A549 (cell line): ENCODE measurements at regions not wholly inside any gene's neighbourhood (a gene's known extent, or its start where the extent isn't known, plus 50 kb on each side); places are given as distances from the start of the nearest gene placed in this dataset.

Experiments
- ATAC-seq, 2 experiments: fragments of 200-7000 bp in 1 of 2; fragments of >200 bp in 1 of 2; cut with Nextera tagmentation in 1 of 2; cut with Tn5 transposase in 1 of 2; 3 replicates each; pipeline versions ENCODE4 v1.8.0 to v1.9.1; 2018 to 2020; ENCODE audit warnings: mild to moderate bottlenecking in 1 of 2, moderate library complexity in 1 of 2
- CTCF ChIA-PET: fragments of 300-600 bp; sonication (Branson Sonifier 250); formaldehyde crosslinking; extraction: SDS; loops from one replicate; lab custom pipeline; 2021; ENCODE audit warnings: antibody characterized with exemption, inconsistent platforms; lab: Yijun Ruan, JAX
- POLR2A ChIA-PET: fragments of 350-600 bp; formaldehyde crosslinking; extraction: SDS; loops from one replicate; lab custom pipeline; 2021; ENCODE audit warnings: antibody characterized with exemption, inconsistent platforms; lab: Yijun Ruan, JAX
- DNase-seq, 2 experiments: peaks; one replicate each; pipeline versions ENCODE4 v3.0.0 to v3.0.0-alpha.2; 2011 to 2016; ENCODE audit warnings: low read depth in 1 of 2, low spot score in 1 of 2
- FAIRE-seq: peaks from 2 replicates; lab custom pipeline; 2011; peaks lifted over from hg19 to GRCh38; lab: Jason Lieb, UNC
- H3K27ac ChIP-seq, 2 experiments: fragments of >200 bp; sonication (Bioruptor Twin); formaldehyde crosslinking; 3 replicates each; pipeline ENCODE4 v1.5.1; 2016 to 2017
- H3K4me1 ChIP-seq: fragments of >200 bp; sonication (Bioruptor Twin); formaldehyde crosslinking; 3 replicates; pipeline ENCODE4 v1.6.1; 2016
- H3K4me2 ChIP-seq: fragments of >200 bp; sonication (Bioruptor Twin); formaldehyde crosslinking; 3 replicates; pipeline ENCODE4 v1.6.1; 2016
- H3K4me3 ChIP-seq: fragments of >200 bp; sonication (Bioruptor Twin); formaldehyde crosslinking; 3 replicates; pipeline ENCODE4 v1.5.1; 2016
- H3K9me3 ChIP-seq: fragments of >200 bp; sonication (Bioruptor Twin); formaldehyde crosslinking; 3 replicates; pipeline ENCODE4 v1.6.1; 2016
- BCL3 ChIP-seq: fragments of >200 bp; sonication (Bioruptor Twin); formaldehyde crosslinking; IDR thresholded peaks from 3 replicates; pipeline ENCODE4 v1.6.1; 2016
- E2F6 ChIP-seq: IDR thresholded peaks from 2 replicates; pipeline ENCODE4 v1.6.1; 2012; ENCODE audit warnings: low read depth, borderline replicate concordance
- EHF ChIP-seq: fragments of 250-450 bp; sonication (Bioruptor Pico); IDR thresholded peaks from 2 replicates; pipeline ENCODE4 v1.5.0; 2020; ENCODE audit warnings: mild to moderate bottlenecking
- EHMT2 ChIP-seq: fragments of 200-600 bp; sonication (generic); IDR thresholded peaks from 2 replicates; pipeline ENCODE4 v1.6.1; 2016; ENCODE audit warnings: antibody characterized with exemption, low read depth, mild to moderate bottlenecking, moderate library complexity
- EP300 ChIP-seq, 2 experiments: fragments of >200 bp; sonication (Bioruptor Twin); formaldehyde crosslinking; IDR thresholded peaks; 2 replicates in 1 of 2; 3 replicates in 1 of 2; pipeline ENCODE4 v1.6.1; 2016 to 2017
- ESRRA ChIP-seq: fragments of 150-350 bp; IDR thresholded peaks from 2 replicates; pipeline ENCODE4 v1.6.1; 2014; ENCODE audit warnings: mild to moderate bottlenecking, low read length, borderline replicate concordance
- FOXS1 ChIP-seq: fragments of 250-450 bp; sonication (Bioruptor Pico); IDR thresholded peaks from 2 replicates; pipeline ENCODE4 v1.5.0; 2020; ENCODE audit warnings: mild to moderate bottlenecking, moderate library complexity
- GATA3 ChIP-seq: IDR thresholded peaks from 2 replicates; pipeline ENCODE4 v1.6.1; 2012; ENCODE audit warnings: borderline replicate concordance
- HDAC2 ChIP-seq: fragments of 200-600 bp; sonication (generic); IDR thresholded peaks from 2 replicates; pipeline ENCODE4 v1.6.1; 2016
- HOXB13 ChIP-seq: fragments of 250-450 bp; sonication (Bioruptor Pico); IDR thresholded peaks from 2 replicates; pipeline ENCODE4 v1.5.0; 2020; ENCODE audit warnings: low read depth, mild to moderate bottlenecking, moderate library complexity
- MYC ChIP-seq: IDR thresholded peaks from 2 replicates; pipeline ENCODE4 v1.6.1; 2012; ENCODE audit warnings: mild to moderate bottlenecking, inconsistent platforms, low read length, improper control_type of control experiment, borderline replicate concordance
- NPAS2 ChIP-seq: fragments of 250-450 bp; sonication (Bioruptor Pico); IDR thresholded peaks from 2 replicates; pipeline ENCODE4 v1.8.0; 2022; ENCODE audit warnings: mild to moderate bottlenecking, moderate library complexity, borderline replicate concordance
- NR3C1 ChIP-seq: fragments of >200 bp; sonication (Bioruptor Twin); formaldehyde crosslinking; IDR thresholded peaks from 3 replicates; pipeline ENCODE4 v1.6.1; 2017
- RAD21 ChIP-seq, 2 experiments: fragments of >200 bp in 1 of 2; sonication (Bioruptor Twin) in 1 of 2; formaldehyde crosslinking in 1 of 2; IDR thresholded peaks in 1 of 2; conservative IDR thresholded peaks in 1 of 2; 2 replicates in 1 of 2; 3 replicates in 1 of 2; pipeline ENCODE4 v1.6.1; 2012 to 2018; ENCODE audit warnings: inconsistent platforms in 1 of 2
- RARB ChIP-seq: fragments of 250-450 bp; sonication (Bioruptor Pico); IDR thresholded peaks from 2 replicates; pipeline ENCODE4 v1.8.0; 2021; ENCODE audit warnings: mild to moderate bottlenecking, moderate library complexity
- RCOR1 ChIP-seq: fragments of 150-350 bp; IDR thresholded peaks from 2 replicates; pipeline ENCODE4 v1.6.1; 2014; ENCODE audit warnings: antibody characterized with exemption, low read length, low read depth
- SMC3 ChIP-seq: fragments of >200 bp; sonication (Bioruptor Twin); formaldehyde crosslinking; IDR thresholded peaks from 3 replicates; pipeline ENCODE4 v1.6.1; 2018; ENCODE audit warnings: inconsistent platforms
- USF2 ChIP-seq: fragments of 450-650 bp; IDR thresholded peaks from 2 replicates; pipeline ENCODE4 v1.6.1; 2014; ENCODE audit warnings: antibody characterized with exemption
- ZC3H11A ChIP-seq: fragments of 450-650 bp; IDR thresholded peaks from 2 replicates; pipeline ENCODE4 v1.6.1; 2014; ENCODE audit warnings: antibody characterized with exemption, mild to moderate bottlenecking
- ZFP36 ChIP-seq: fragments of 450-650 bp; IDR thresholded peaks from 2 replicates; pipeline ENCODE4 v1.6.1; 2014; ENCODE audit warnings: borderline replicate concordance; ENCODE audit not compliant: partially characterized antibody
- ZNF302 ChIP-seq: fragments of 250-450 bp; sonication (Bioruptor Pico); IDR thresholded peaks from 2 replicates; pipeline ENCODE4 v1.9.0; 2021; ENCODE audit warnings: inconsistent platforms, mild to moderate bottlenecking, moderate library complexity
- WGBS: methylation state at CpG from one replicate; pipeline ENCODE4 v1.1.6; 2017; ENCODE audit errors: missing lambda C conversion rate; 5-methylcytosine and 5-hydroxymethylcytosine counted together
- TF ChIP-seq, protein P1 (sequence below): fragments of 150-350 bp; IDR thresholded peaks from 2 replicates; pipeline ENCODE4 v1.6.1; 2014; ENCODE audit warnings: low read depth, mild to moderate bottlenecking, low read length
- TF ChIP-seq, protein P2 (sequence below): fragments of 250-450 bp; sonication (Bioruptor Pico); IDR thresholded peaks from 2 replicates; pipeline ENCODE4 v1.5.0; 2021; ENCODE audit warnings: mild to moderate bottlenecking, moderate library complexity, borderline replicate concordance
- TF ChIP-seq, protein P3 (sequence below): IDR thresholded peaks from 2 replicates; pipeline ENCODE4 v1.6.1; 2012

- TF ChIP-seq, protein P1, sequence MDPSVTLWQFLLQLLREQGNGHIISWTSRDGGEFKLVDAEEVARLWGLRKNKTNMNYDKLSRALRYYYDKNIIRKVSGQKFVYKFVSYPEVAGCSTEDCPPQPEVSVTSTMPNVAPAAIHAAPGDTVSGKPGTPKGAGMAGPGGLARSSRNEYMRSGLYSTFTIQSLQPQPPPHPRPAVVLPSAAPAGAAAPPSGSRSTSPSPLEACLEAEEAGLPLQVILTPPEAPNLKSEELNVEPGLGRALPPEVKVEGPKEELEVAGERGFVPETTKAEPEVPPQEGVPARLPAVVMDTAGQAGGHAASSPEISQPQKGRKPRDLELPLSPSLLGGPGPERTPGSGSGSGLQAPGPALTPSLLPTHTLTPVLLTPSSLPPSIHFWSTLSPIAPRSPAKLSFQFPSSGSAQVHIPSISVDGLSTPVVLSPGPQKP, result no peak
- TF ChIP-seq, protein P2, sequence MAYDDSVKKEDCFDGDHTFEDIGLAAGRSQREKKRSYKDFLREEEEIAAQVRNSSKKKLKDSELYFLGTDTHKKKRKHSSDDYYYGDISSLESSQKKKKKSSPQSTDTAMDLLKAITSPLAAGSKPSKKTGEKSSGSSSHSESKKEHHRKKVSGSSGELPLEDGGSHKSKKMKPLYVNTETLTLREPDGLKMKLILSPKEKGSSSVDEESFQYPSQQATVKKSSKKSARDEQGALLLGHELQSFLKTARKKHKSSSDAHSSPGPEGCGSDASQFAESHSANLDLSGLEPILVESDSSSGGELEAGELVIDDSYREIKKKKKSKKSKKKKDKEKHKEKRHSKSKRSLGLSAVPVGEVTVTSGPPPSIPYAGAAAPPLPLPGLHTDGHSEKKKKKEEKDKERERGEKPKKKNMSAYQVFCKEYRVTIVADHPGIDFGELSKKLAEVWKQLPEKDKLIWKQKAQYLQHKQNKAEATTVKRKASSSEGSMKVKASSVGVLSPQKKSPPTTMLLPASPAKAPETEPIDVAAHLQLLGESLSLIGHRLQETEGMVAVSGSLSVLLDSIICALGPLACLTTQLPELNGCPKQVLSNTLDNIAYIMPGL (CRISPR knock-in tag), result no peak
Measured at GRCh38 chr1:80922906-80923305, 877.8 kb upstream of the ADGRL2 start (continued).

DNA sequence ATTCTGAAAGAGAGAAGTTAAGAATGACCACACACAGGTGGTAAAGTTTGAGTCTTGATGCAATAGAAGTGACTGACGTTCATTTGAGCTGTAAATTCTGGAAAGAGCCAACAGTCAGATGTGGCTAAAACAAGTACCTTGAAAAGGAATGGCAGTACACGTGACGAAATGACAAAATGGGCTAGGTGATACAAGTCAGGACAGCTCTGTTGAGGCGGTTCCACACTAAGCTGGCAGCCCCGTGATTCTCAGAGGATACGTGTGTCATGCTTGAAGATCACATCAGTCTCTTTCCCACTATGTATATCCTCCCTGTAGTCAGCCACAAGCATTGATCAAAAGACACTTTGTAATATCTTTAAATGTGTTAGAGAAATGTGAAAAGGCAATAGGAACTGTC is 881.3 kb upstream of the ADGRL2 start:
- Histone ChIP-seq H3K9me3 (no peaks in the 10 kb centered on the region), H3K27ac (no peak overlapping the region), H3K4me2 (no peak overlapping the region), H3K4me3 (no peak overlapping the region), H3K4me1 (no peaks in the 10 kb centered on the region)
- TF ChIP-seq GATA3 (no peak), EHF (CRISPR knock-in tag) (no peak), RARB (CRISPR knock-in tag) (no peak), ZC3H11A (no peak), ZNF302 (no peak), EP300 (IDR thresholded peaks at IDR 0.05) (no peak), EHMT2 (no peak), USF2 (no peak), MYC (no peak), HOXB13 (no peak), RAD21 (conservative IDR thresholded peaks at IDR 0.05 in 1 of 2, IDR thresholded peaks at IDR 0.05 in 1 of 2) (no peak), FOXS1 (CRISPR knock-in tag) (no peak), ZFP36 (no peak), NR3C1 (no peak), SMC3 (no peak), BCL3 (no peak), HDAC2 (no peak)
- TF ChIP-seq, protein P3, sequence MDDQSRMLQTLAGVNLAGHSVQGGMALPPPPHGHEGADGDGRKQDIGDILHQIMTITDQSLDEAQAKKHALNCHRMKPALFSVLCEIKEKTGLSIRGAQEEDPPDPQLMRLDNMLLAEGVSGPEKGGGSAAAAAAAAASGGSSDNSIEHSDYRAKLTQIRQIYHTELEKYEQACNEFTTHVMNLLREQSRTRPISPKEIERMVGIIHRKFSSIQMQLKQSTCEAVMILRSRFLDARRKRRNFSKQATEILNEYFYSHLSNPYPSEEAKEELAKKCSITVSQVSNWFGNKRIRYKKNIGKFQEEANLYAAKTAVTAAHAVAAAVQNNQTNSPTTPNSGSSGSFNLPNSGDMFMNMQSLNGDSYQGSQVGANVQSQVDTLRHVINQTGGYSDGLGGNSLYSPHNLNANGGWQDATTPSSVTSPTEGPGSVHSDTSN, result no peak
- no peak for ATAC-seq
- 28% methylated on average over 6 of the region's 6 CpGs for WGBS
- POLR2A ChIA-PET, result no interaction called here
- no peak for FAIRE-seq
- DNase-seq, result no peak
- CTCF ChIA-PET, result no interaction called here

- H3K4me2 ChIP-seq, result no peak overlapping the region
- no peaks in the 10 kb centered on the region for H3K4me1 ChIP-seq
- DNase-seq, result no peak
- CTCF ChIA-PET, result no interaction called here
- POLR2A ChIA-PET, result no interaction called here
- no peaks in the 10 kb centered on the region for H3K9me3 ChIP-seq
- WGBS, result 7% methylated on average over 1 of the region's 1 CpG
- H3K4me3 ChIP-seq, result no peak overlapping the region
- no peak for ATAC-seq
- H3K27ac ChIP-seq, result no peak overlapping the region
- FAIRE-seq, result no peak
- TF ChIP-seq ESRRA (no peak), NPAS2 (CRISPR knock-in tag) (no peak), E2F6 (no peak), RCOR1 (no peak)
Measured at GRCh38 chr1:80918380-80918779, 882.4 kb upstream of the ADGRL2 start.
